HCT116 (cell line): ENCODE measurements at regions not wholly inside any gene's neighbourhood (a gene's known extent, or its start where the extent isn't known, plus 50 kb on each side); places are given as distances from the start of the nearest gene placed in this dataset.

ENCODE experiments used
- CEBPB ChIP-seq: IDR thresholded peaks from 2 replicates; pipeline ENCODE4 v1.6.1; 2012; ENCODE audit warnings: low read depth
- EGR1 ChIP-seq: IDR thresholded peaks from 2 replicates; pipeline ENCODE4 v1.6.1; 2012; ENCODE audit warnings: low read depth
- EZH2phosphoT487 ChIP-seq: fragments of 200-600 bp; IDR thresholded peaks from 2 replicates; pipeline ENCODE4 v1.6.1; 2018; ENCODE audit warnings: antibody characterized with exemption, borderline replicate concordance
- POLR2A ChIP-seq: IDR thresholded peaks from 2 replicates; pipeline ENCODE4 v1.7.0; 2011; ENCODE audit warnings: borderline replicate concordance; ENCODE audit not compliant: insufficient read depth, insufficient read length; ENCODE audit errors: extremely low read depth
- POLR2AphosphoS5 ChIP-seq: IDR thresholded peaks from 2 replicates; pipeline ENCODE4 v1.6.1; 2011; ENCODE audit warnings: mild to moderate bottlenecking, low read depth, low read length, moderate library complexity
- SP1 ChIP-seq: IDR thresholded peaks from 2 replicates; pipeline ENCODE4 v1.6.1; 2012; ENCODE audit warnings: low read depth
- ZNF274 ChIP-seq: fragments of 200-500 bp; sonication (Bioruptor generic); IDR thresholded peaks from 2 replicates; pipeline ENCODE4 v1.6.1; 2014; ENCODE audit warnings: mild to moderate bottlenecking, low read depth, low read length, inconsistent platforms
- TF ChIP-seq, protein P1 (sequence below), 3 experiments: fragments of 200-600 bp in 1 of 3; sonication (generic) in 1 of 3; IDR thresholded peaks in 2 of 3; conservative IDR thresholded peaks in 1 of 3; 2 replicates each; pipeline ENCODE4 v1.5.1; 2012 to 2017; ENCODE audit warnings: low read depth in 2 of 3, low read length in 2 of 3, antibody characterized with exemption in 1 of 3, borderline replicate concordance in 1 of 3, control low read depth in 1 of 3, mild to moderate bottlenecking in 1 of 3, mixed read lengths in 1 of 3, mixed run types in 1 of 3, moderate library complexity in 1 of 3; ENCODE audit not compliant: insufficient read depth in 1 of 3
- TF ChIP-seq, protein P2 (sequence below): IDR thresholded peaks from 2 replicates; pipeline ENCODE4 v1.6.1; 2012; ENCODE audit warnings: low read depth
- TF ChIP-seq, protein P3 (sequence below): IDR thresholded peaks from 2 replicates; pipeline ENCODE4 v1.6.1; 2012

DNA sequence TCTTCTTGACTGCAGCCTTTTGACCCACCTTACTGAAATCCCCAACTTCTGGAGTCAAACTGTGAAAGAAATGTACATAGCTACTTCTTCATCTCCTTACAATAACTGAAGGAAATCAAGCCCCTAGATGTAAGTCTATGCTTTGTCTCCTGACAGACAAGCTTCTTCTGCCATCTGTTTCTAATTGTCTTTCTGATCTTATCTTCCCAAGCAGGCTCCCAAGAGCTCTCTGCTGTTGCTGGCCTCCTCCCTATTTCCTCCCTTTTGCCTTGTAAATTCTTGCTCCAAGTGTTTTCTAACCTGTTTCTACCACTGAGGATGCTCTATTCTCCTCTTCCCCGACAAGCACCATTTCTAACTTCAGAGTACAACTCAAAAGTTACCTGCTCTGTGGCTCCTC lies 77.4 kb upstream of the OSR1 start:
- TF ChIP-seq, protein P1, sequence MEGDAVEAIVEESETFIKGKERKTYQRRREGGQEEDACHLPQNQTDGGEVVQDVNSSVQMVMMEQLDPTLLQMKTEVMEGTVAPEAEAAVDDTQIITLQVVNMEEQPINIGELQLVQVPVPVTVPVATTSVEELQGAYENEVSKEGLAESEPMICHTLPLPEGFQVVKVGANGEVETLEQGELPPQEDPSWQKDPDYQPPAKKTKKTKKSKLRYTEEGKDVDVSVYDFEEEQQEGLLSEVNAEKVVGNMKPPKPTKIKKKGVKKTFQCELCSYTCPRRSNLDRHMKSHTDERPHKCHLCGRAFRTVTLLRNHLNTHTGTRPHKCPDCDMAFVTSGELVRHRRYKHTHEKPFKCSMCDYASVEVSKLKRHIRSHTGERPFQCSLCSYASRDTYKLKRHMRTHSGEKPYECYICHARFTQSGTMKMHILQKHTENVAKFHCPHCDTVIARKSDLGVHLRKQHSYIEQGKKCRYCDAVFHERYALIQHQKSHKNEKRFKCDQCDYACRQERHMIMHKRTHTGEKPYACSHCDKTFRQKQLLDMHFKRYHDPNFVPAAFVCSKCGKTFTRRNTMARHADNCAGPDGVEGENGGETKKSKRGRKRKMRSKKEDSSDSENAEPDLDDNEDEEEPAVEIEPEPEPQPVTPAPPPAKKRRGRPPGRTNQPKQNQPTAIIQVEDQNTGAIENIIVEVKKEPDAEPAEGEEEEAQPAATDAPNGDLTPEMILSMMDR (IDR thresholded peaks at IDR 0.05 in 2 of 3, conservative IDR thresholded peaks at IDR 0.05 in 1 of 3; ENCODE audit: borderline replicate concordance in 1 of 3, insufficient read depth in 1 of 3, low read depth in 2 of 3, low read length in 2 of 3) = no peak
- TF ChIP-seq POLR2A (no peak), SP1 (no peak), EZH2phosphoT487 (no peak), EGR1 (no peak), POLR2AphosphoS5 (no peak), ZNF274 (no peak), CEBPB (no peak)
- TF ChIP-seq, protein P2, sequence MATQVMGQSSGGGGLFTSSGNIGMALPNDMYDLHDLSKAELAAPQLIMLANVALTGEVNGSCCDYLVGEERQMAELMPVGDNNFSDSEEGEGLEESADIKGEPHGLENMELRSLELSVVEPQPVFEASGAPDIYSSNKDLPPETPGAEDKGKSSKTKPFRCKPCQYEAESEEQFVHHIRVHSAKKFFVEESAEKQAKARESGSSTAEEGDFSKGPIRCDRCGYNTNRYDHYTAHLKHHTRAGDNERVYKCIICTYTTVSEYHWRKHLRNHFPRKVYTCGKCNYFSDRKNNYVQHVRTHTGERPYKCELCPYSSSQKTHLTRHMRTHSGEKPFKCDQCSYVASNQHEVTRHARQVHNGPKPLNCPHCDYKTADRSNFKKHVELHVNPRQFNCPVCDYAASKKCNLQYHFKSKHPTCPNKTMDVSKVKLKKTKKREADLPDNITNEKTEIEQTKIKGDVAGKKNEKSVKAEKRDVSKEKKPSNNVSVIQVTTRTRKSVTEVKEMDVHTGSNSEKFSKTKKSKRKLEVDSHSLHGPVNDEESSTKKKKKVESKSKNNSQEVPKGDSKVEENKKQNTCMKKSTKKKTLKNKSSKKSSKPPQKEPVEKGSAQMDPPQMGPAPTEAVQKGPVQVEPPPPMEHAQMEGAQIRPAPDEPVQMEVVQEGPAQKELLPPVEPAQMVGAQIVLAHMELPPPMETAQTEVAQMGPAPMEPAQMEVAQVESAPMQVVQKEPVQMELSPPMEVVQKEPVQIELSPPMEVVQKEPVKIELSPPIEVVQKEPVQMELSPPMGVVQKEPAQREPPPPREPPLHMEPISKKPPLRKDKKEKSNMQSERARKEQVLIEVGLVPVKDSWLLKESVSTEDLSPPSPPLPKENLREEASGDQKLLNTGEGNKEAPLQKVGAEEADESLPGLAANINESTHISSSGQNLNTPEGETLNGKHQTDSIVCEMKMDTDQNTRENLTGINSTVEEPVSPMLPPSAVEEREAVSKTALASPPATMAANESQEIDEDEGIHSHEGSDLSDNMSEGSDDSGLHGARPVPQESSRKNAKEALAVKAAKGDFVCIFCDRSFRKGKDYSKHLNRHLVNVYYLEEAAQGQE = no peak
- TF ChIP-seq, protein P3, sequence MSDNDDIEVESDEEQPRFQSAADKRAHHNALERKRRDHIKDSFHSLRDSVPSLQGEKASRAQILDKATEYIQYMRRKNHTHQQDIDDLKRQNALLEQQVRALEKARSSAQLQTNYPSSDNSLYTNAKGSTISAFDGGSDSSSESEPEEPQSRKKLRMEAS = no peak
